Lung microvascular endothelial cell (primary cell): ENCODE measurements at regions not wholly inside any gene's neighbourhood (a gene's known extent, or its start where the extent isn't known, plus 50 kb on each side); places are given as distances from the start of the nearest gene placed in this dataset.
"Not testable (repeated sequence)": the region's sequence is repeated elsewhere in the genome, so short reads cannot be mapped to it uniquely, and the experiment has no call there.

Experiments used
- DNase-seq, 2 donors: peaks; one replicate each; pipeline versions ENCODE4 v3.0.0 to v3.0.0-alpha.2; 2010; ENCODE audit warnings: low read depth in 2 of 2

DNA sequence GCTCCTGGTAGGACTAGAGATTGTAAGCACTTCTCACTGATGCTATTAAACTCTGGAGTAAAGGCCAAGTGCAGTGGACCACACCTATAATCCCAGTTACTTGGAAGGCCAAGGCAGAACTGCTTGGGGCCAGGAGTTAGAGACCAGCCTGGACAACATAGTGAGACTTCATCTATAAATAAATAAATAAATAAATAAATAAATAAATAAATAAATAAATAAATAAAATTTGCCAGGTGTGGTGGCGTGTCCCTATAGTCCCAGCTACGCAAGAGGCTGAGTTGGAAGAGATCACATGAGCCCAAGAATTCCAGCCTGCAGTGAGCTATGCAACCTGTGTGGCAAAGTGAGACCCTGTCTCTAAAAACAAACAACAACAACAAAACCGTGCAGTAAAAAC is 1475.7 kb downstream of the REEP3 start:
- DNase-seq: no peak

DNA sequence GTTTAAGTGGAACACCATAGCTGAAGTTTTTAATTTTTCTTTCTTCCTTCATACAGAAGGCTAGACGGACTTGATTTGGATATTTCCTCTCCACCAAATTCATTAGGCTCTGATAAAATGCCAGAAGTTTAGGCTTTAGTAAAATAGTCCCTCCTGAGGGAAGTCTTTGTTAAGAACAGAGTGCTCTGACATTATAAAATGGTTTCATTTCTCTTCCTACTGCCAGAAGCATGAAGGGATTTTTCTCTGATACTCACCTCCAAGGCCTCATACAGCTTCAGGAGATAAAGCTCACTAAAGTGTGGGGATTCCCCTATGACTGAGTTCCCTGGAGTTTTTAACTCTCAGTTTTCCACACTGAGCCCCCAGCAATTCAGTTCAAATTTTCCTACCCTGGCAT is 1489.6 kb downstream of the REEP3 start:
- no peak for DNase-seq

DNA sequence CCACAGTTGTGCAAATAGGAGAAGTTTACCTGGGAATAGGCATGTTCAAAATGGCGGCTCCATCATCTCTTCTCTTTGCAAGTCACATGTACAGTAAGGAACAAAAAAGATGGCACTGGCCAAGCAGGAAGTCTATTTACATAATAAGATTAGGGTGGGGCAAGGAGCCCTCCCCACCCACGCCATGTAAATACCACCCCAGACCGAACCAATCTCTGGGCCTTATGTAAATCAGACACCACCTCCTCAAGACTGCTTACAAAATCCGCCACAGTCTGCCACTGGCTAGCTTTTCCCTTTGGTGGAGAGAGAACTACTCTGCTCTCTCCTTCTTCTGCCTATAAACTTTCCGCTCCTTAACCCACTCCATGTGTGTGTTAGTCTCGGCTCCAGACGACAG is 1496.3 kb downstream of the REEP3 start:
- no peak for DNase-seq

DNA sequence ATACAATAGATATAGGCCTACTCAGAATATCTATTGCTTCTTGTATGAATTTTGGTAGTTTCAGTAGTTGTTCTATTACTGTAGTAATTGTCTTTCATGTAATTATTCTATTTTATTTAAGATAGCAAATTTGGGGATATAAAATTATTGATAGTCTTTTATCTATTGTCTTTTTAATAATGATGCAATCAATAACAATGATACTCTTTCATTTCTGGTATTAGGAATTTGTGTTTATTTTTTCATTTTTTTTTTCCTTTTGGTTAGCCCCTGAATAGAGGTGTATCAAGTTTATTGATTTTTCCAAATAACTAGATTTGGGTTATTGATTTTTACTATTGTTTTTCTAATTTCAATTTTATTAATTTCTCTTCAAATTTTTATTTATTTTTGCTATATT is 1503.7 kb downstream of the REEP3 start:
- no peak for DNase-seq

DNA sequence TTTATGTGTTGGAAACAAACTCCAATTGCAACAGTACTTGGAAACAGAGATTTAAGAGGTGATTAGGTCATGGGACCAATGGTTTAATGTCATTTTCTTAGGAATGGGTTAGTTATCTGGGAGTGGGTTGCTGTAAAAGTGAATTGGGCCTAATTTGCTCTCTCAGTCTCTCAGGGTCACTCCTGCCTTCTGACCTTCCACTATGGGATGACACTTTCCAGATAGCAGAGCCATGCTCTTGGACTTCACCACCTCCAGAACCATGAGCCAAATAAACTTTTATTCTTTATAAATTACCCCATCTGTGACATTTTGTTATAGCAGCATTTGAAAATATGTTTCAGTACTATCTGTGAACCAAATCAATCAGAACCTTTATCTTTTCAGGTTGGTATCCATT is 1509.1 kb downstream of the REEP3 start:
- no peak for DNase-seq

DNA sequence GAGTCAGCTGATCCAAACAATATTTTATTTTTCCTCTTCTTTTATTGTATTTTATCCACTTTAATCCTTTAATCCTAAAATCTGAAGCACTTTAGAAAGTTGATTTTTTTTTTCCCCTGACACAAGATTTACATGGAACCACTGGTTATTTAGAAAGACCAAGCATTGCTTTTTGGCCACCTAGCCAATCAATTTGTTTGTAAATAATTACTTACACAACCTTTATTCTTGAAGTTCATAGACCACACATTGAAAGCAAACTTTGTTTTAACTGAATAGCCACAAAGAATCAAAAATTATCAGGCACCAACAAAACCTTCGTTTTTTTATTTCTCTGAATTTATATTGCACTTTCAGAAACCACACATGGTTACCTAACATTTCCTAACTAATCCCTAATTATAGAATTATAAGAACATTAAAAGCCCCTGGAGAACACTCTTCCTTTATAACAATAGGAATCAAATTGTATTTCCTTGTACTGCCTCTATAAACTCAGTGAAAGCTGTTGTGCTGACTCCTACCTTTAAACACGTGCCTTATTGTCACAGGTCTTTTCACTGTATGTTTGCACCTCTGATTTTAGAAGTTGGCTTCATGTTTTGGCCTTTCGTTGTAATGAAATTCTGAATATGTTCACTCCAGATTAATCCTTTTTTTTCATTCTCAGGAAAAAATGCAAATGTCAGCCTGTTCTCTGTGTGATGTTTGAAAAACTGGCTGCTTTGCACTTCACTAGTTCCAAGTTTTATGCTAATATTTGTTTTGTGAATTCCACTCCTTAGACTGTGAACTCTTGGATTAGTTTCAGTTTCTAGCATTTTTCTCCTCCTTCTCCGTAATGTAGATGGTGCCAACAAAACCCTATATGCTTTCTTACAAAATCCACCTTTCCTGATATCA is 1511.9 kb downstream of the REEP3 start:
- no peak for DNase-seq

DNA sequence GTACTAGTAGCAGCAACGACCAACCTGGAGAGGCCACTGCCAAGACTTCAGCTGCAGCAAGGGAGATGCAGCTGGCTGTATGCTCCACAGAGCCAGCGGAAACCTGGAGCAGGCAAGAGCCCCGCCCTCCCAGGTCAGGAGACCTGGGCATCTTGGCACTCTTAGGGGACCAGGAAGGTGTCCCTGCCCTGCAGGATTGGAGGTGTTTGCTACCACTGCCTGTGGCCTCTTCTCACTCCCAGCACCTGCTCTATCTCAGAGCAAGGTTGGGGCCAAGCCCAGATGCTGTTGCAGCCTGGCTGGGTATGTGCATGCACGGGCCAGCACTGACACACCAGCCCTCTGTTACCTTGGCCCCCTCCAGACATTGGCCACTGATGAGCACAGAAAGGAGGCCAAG is 1512.8 kb downstream of the REEP3 start:
- DNase-seq: no peak

DNA sequence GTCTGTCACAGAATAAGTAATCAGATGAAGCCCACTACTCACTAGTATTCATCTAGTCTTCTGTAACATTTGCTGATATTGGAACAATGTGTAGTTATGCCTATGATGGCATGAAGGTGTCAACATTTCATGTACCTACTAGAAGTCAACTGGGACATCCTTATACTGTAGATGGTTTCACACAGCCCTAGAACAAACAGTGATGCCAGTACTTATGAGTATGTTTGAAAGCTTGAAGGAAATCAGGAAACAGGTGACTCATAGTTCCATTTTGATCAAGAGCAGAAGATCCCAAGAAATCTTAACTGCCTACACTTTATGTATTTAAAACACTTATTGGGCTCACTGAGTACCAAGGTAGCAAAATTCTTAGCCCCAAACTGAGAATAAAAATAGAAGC is 1519.6 kb downstream of the REEP3 start:
- no peak for DNase-seq

DNA sequence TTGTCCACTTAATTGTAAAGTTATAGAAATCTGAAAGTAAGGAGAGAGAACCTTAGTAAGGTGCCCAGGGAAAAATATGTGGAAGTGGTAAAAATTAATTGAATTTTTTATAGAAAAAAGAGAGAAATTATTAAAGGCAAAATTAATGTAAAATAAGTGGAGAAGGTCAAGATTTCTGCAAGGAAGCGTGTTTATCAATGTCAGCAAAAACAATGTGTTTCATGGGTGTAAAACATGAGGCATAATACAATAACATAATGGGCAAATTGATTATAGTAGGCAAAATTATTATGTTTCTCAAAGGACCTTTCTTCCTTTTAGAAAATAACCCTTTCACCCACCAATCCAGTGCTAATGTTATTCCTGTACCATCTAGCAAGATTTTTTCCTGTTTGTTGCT is 1520.1 kb downstream of the REEP3 start:
- no peak for DNase-seq

DNA sequence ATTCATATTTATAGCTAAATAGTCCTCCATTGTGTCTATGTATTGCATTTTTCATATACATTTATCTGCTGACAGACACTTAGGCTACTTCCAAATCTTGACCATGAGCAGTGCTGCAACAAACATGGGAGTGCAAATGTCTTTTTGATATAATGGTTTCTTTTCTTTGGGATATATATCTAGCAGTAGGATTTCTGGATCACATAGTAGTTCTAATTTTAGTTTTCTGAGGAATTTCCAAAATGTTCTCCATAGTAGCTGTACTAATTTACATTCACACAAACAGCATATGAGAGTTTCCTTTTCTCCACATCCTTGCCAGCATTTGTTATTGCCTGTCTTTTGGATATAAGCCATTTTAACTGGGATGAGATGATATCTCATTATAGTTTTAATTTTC is 1521.3 kb downstream of the REEP3 start:
- no peak for DNase-seq

DNA sequence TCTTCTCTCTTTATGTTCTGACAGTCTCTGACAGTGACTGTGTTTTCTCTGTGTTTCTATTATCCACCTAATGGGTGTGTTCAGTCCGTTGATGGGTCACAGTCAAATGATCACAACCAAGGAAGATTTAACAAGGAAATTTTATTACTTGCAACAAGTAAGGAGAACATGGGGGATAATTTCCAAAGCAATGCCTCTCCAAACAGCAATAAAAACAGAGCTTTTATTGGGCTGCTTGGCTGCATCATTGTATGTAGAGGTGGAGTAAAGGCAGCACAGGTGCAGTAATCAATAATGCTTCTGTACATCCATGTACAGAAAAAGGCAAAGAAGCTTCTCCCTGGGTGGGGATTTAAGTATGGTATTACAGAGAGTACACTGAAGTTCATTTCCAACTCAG is 1525.6 kb downstream of the REEP3 start:
- no peak for DNase-seq

DNA sequence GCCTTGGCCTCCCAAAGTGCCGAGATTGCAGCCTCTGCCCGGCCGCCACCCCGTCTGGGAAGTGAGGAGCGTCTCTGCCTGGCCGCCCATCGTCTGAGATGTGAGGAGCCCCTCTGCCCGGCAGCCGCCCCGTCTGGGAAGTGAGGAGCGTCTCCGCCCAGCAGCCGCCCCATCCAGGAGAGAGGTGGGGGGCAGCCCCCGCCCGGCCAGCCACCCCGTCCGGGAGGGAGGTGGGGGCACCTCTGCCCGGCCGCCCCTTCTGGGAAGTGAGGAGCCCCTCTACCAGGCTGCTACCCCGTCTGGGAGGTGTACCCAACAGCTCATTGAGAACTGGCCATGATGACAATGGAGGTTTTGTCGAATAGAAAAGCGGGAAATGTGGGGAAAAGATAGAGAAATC is 1530.9 kb downstream of the REEP3 start:
- DNase-seq: not testable (repeated sequence)

DNA sequence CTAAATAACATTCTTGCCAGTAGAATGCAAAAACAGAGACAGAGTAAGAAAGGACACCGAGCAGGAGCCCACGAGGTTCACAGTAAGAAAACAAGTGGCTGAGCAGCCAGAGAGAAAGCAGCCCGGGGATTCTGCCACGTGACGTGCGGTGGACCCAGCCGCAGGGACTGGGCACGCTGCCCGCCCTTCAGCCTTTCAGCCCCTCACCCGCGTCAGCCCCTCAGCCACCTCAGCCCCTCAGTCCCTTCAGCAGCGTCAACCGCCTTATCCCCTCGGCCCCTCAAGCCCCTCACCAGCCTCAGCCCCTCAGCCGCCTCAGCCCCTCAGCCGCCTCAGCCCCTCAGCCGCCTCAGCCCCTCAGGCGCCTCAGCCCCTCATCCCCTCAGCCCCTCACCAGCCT is 1532.2 kb downstream of the REEP3 start:
- not testable (repeated sequence) for DNase-seq

DNA sequence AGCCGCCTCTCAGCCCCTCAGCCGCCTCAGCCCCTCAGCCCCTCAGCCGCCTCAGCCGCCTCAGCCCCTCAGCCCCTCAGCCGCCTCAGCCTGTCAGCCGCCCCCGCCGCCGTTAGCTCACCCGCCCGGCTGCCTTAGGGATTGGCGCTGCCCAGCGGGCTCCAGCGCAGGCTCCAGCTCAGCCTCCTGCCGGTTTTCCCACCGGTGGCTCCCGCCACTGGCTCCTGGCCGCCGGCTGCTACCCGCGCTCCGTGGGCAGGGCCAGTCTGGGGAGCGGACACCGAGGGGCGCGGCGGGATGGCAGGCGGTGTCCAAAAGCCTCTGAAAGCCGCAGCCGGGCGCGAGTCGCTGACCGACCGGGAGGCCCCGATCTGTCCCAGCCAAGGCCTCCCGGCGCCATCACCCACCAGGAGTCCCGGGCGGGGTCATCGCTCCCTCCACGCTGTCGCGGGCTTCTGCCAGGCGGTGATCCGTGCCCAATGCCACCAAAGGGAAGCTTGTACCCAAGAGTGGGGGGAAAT is 1532.7 kb downstream of the REEP3 start:
- DNase-seq: not testable (repeated sequence)

DNA sequence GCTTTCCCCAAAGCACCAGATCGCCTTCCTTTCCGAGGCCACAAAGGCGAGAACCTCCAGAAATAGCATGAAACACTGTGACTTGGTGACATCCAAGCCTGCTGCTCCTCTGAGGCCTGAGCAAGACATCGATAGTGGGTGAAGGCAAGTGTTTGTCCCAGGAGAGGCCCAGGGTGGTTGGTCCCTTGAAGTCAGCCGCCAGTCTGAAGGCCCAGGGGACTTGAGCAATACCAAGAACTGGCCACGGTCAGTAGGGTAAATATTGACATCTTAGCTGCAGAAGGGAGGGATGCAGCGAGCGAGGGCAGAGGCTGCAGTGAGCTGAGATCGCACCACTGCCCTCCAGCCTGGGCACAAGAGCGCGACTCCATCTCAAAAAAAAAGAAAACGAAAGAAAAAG is 1533.5 kb downstream of the REEP3 start:
- DNase-seq: not testable (repeated sequence)

DNA sequence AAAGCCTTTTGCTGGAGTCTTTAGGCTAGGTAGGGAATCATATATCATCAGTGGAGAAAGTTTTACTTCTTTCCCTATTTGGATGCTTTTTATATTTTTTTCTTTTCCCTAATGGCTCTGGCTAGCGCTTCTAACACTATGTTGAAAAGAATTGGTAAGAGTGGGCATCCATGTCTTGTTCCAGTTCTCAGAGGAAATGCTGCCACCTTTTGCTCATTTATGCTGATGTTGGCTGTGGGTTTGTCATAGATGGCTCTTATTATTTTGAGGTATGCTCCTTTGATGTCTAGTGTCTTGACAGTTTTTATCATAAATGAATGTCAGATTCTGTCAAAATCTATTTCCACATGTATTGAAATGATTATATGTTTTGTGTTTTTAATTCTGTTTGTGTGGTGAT is 1544.1 kb downstream of the REEP3 start:
- no peak for DNase-seq

DNA sequence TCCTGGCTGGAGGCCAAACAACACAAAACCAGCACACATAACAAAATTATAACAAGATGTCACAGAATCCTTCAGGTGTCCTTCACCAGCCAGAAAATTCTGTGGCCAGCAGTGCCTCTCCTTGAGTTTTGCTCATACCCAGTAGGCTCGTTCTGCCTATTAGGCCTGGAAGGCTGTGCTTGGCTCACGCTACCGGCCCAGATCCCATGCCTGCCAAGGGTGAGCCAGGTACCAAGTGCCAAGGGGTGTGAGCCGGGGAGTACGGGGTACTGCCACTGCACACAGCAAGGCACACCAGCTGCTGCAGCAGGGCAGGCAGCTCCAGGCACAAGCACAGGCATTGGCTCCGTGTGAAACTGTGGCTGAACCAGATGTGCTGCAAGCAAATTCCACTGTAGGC is 1562.0 kb downstream of the REEP3 start:
- DNase-seq: no peak

DNA sequence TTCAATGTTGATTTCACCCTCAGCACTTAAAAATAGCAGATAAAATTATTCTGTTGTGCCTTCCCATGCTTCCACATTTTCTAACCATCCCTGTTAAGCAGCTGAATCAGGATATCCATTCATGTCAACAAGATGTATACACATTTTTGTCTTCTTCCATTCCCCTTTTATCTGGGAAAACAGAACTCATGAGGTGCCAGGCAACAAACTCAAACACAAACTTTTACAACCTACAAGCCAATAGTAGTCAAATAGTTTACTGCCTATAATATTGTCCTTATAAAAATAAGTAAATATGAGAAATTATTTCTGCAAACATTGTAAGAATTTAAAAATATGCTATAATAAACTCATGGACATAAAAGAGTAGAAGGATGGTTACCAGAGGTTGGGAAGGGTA is 1569.8 kb downstream of the REEP3 start:
- DNase-seq: no peak

DNA sequence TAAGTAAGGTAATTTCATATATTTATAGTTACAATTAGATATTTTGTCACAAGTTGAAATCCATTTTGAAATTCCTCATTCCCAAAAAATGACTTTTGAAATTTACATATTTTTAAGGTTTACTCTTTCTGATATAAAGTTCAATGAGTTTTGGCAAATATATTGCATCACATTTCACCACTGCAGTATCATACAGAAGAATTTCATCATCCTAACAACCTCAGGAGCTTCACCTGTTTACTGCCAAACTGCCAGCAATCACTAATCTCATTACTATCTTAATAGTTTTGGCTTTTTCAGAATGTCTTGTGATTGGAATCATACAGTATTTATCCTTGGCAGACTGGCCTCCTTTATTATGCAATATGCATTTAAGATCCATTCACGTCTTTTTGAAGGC is 1578.9 kb downstream of the REEP3 start:
- no peak for DNase-seq

DNA sequence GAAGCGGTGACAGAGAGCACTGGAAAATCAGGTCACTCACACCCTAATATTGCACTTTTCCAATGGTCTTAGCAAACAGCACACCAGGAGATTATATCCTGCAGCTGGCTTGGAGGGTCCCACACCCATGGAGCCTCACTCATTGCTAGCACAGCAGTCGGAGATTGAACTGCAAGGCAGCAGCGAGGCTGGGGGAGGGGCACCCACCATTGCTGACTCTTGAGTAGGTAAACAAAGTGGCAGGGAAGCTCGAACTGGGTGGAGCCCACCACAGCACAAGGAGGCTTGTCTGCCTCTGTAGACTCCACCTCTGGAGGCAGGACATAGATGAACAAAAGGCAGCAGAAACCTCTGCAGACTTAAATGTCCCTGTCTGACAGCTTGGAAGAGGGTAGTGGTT is 1579.7 kb downstream of the REEP3 start:
- DNase-seq: not testable (repeated sequence)

DNA sequence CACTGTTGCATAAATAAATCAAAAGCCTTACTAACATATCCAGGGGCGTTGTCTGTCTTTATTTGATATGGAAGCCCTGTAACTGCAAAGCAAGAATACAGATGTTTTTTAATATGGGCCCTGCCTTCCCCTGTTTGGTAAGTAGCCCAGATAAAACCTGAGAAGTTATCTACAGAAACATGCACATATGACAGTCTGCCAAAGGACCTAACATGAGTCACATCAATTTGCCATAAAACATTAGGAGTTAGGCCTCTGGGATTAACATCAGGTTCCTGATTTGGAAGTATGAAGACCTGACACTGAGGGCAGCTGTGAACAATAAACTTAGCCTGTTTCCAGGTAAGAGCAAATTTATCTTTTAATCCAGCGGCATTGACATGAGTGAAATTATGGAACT is 1588.8 kb downstream of the REEP3 start:
- DNase-seq: no peak

DNA sequence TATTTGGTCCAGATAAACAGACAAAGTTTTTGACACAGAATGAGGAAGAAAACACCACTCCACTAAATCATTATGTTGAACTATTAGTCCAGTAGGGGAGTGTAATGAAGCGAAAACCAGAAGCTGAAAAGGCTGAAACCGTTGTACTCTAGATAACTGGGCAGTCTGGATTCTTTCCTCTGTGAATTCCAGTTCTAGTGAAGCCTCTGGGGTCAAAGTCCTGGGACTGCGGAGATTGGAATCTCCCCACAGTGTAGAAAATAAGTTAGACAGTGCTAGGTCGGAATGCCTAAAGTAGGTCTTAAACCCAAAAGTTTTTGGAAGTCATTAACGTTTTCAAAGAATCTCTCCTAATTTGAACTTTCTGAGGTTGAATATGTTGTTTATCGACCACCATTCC is 1589.9 kb downstream of the REEP3 start:
- DNase-seq: not testable (repeated sequence)

DNA sequence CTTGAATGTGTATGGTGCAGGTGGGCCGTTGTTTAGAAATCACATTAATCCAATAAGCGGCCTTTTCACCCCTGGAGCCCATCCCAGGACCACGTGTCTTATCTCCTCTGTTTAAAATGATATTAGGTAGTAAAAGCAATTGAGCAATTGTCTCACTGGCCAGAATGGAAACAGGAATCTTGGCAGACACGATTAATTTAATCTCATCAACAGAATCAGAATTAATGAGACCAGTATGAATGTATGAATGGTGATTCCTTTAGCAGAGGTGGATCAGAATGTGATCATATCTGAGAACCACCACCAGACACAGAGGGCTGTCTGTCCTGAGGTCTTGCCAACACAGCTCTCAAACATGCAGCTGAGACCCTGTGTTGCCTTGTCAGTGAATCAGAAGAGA is 1591.4 kb downstream of the REEP3 start:
- no peak for DNase-seq

DNA sequence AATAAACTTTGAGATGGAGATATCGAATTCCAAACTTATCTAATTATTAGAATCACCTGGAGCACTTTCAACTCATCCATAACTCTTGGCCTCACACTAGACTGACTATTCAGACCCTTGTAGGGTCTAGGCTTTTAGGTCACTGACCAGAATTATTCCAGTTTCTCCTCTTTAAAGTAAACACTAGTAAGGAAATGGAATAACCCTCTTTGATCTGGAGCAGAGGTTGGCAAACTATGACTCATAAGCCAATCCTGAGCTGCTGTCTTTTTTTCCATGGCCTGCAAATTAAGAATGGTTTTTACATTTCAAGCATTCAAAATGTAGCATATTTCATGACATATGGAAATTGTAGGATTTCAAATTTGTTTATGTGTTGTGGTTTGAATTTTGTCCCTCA is 1601.9 kb downstream of the REEP3 start:
- DNase-seq: no peak
